H1 (cell line): ENCODE measurements at regions not wholly inside any gene's neighbourhood (a gene's known extent, or its start where the extent isn't known, plus 50 kb on each side); places are given as distances from the start of the nearest gene placed in this dataset.

Experiments
- CEBPB ChIP-seq: IDR thresholded peaks from 2 replicates; pipeline ENCODE4 v1.6.1; 2012; ENCODE audit warnings: low read depth, low read length
- JUN ChIP-seq: IDR thresholded peaks from 2 replicates; pipeline ENCODE4 v1.6.1; 2011; ENCODE audit warnings: low read depth, mild to moderate bottlenecking, improper control_type of control experiment, low read length
- PHF8 ChIP-seq: fragments of 200-600 bp; sonication (generic); conservative IDR thresholded peaks from 2 replicates; pipeline ENCODE4 v1.7.1; 2012; ENCODE audit warnings: low read depth, mild to moderate bottlenecking, inconsistent platforms, low read length, moderate library complexity
- POLR2A ChIP-seq, 2 experiments: IDR thresholded peaks; 1 replicate in 1 of 2; 2 replicates in 1 of 2; pipeline ENCODE4 v1.6.1; 2011; ENCODE audit warnings: low read depth in 2 of 2, low read length in 2 of 2, mild to moderate bottlenecking in 2 of 2; ENCODE audit errors: control extremely low read depth in 1 of 2
- POLR2AphosphoS5 ChIP-seq: IDR thresholded peaks from 2 replicates; pipeline ENCODE4 v1.6.1; 2011; ENCODE audit warnings: low read depth, low read length
- POU5F1 ChIP-seq: IDR thresholded peaks from 2 replicates; pipeline ENCODE4 v1.6.1; 2011; ENCODE audit warnings: low read depth, mild to moderate bottlenecking, low read length, moderate library complexity
- RAD21 ChIP-seq, 2 experiments: IDR thresholded peaks in 1 of 2; conservative IDR thresholded peaks in 1 of 2; 2 replicates each; pipeline ENCODE4 v1.6.1; 2011; ENCODE audit warnings: low read depth in 2 of 2, low read length in 2 of 2, improper control_type of control experiment in 1 of 2, inconsistent platforms in 1 of 2, mild to moderate bottlenecking in 1 of 2, moderate library complexity in 1 of 2
- RFX5 ChIP-seq: IDR thresholded peaks from 2 replicates; pipeline ENCODE4 v1.6.1; 2011; ENCODE audit warnings: low read depth, low read length, improper control_type of control experiment, borderline replicate concordance
- RNF2 ChIP-seq: fragments of 200-900, 300-1000 bp; sonication (generic); IDR thresholded peaks from 2 replicates; pipeline ENCODE4 v1.7.1; 2016; ENCODE audit warnings: borderline replicate concordance, low read depth, mild to moderate bottlenecking, antibody characterized with exemption, low read length; ENCODE audit not compliant: poor library complexity, severe bottlenecking; ENCODE audit errors: missing control alignments
- YY1 ChIP-seq: IDR thresholded peaks from 2 replicates; pipeline ENCODE4 v1.6.1; 2011; ENCODE audit warnings: low read depth, mild to moderate bottlenecking, low read length
- TF ChIP-seq, protein P1 (sequence below), 3 experiments: IDR thresholded peaks; 1 replicate in 2 of 3; 2 replicates in 1 of 3; pipeline versions ENCODE4 v1.5.1 to v1.6.1; 2011; ENCODE audit warnings: low read length in 3 of 3, mild to moderate bottlenecking in 3 of 3, inconsistent platforms in 2 of 3, low read depth in 1 of 3, moderate library complexity in 1 of 3; ENCODE audit not compliant: insufficient read depth in 1 of 3; ENCODE audit errors: control extremely low read depth in 1 of 3
- TF ChIP-seq, protein P2 (sequence below): IDR thresholded peaks from 2 replicates; pipeline ENCODE4 v1.6.1; 2012; ENCODE audit warnings: inconsistent platforms

DNA sequence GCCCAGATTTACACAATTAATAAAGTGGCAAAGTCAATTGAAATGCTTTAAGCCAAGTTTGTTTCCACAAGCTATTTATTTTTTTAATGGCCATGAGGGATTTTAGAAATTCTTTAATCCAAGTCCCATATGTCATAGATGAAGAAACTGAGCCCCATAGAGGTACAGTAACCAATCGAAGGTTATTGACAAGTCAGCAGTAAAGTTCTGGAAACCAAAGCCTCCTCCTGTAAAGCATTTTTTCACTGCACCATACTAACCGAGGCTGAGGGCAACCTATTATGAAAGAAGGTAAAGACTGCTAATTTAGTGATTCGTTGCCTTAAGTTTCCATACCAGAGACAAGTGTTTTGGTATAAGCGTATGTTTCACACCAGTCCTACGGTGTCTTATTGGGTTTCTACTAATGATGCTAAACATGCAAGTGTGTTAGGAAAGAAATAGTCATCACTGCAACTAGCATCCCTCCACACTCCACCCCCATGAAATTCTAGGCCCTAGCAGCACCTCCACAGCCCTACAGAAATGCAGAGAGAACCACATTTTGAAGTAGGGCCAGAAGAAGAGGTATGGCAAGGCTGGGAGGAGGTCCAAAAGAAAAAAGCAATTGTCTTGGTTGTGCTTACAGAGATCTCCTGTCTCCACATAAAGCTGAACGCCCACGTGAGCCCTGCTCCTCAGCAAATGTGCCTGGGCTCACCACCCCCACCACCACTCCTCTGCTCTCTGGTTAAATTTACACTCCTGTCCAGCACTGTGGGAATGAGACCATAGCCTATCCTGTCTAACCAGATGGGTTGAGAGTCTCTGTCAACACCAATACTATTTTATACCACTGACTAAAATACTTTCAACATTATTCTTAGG is 271.1 kb upstream of the G2E3 start:
- TF ChIP-seq RAD21 (IDR thresholded peaks at IDR 0.05 in 1 of 2, conservative IDR thresholded peaks at IDR 0.05 in 1 of 2; ENCODE audit: low read depth in 2 of 2, low read length in 2 of 2) (no peak), RNF2 (no peak), YY1 (no peak), POLR2AphosphoS5 (no peak), PHF8 (no peak), JUN (no peak), POU5F1 (no peak), CEBPB (no peak), RFX5 (no peak), POLR2A (IDR thresholded peaks at IDR 0.05; ENCODE audit: control extremely low read depth in 1 of 2, low read depth in 2 of 2, low read length in 2 of 2) (no peak)
- TF ChIP-seq, protein P1, sequence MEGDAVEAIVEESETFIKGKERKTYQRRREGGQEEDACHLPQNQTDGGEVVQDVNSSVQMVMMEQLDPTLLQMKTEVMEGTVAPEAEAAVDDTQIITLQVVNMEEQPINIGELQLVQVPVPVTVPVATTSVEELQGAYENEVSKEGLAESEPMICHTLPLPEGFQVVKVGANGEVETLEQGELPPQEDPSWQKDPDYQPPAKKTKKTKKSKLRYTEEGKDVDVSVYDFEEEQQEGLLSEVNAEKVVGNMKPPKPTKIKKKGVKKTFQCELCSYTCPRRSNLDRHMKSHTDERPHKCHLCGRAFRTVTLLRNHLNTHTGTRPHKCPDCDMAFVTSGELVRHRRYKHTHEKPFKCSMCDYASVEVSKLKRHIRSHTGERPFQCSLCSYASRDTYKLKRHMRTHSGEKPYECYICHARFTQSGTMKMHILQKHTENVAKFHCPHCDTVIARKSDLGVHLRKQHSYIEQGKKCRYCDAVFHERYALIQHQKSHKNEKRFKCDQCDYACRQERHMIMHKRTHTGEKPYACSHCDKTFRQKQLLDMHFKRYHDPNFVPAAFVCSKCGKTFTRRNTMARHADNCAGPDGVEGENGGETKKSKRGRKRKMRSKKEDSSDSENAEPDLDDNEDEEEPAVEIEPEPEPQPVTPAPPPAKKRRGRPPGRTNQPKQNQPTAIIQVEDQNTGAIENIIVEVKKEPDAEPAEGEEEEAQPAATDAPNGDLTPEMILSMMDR (IDR thresholded peaks at IDR 0.05; ENCODE audit: control extremely low read depth in 1 of 3, insufficient read depth in 1 of 3, low read depth in 1 of 3, low read length in 3 of 3): no peak
- TF ChIP-seq, protein P2, sequence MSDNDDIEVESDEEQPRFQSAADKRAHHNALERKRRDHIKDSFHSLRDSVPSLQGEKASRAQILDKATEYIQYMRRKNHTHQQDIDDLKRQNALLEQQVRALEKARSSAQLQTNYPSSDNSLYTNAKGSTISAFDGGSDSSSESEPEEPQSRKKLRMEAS: no peak
